DMS 273 (cell line): ENCODE measurements at regions not wholly inside any gene's neighbourhood (a gene's known extent, or its start where the extent isn't known, plus 50 kb on each side); places are given as distances from the start of the nearest gene placed in this dataset.
"Not testable (repeated sequence)": the region's sequence is repeated elsewhere in the genome, so short reads cannot be mapped to it uniquely, and the experiment has no call there.

Experiments
- DNase-seq: peaks from one replicate; lab custom pipeline; 2025; ENCODE audit not compliant: unreplicated experiment; lab: John Stamatoyannopoulos, UW

- DNase-seq, result no peak
Measured at GRCh38 chr12:127830065-127830460, 436.9 kb upstream of the TMEM132C start.

GRCh38 chr12:127830730-127831129 is 436.2 kb upstream of the TMEM132C start:
- no peak for DNase-seq

- DNase-seq, result no peak
Measured at GRCh38 chr12:127832172-127832571, 434.8 kb upstream of the TMEM132C start.

- not testable (repeated sequence) for DNase-seq
Measured at GRCh38 chr12:127836802-127837201, 430.2 kb upstream of the TMEM132C start.

- DNase-seq, result no peak
Measured at GRCh38 chr12:127857661-127858060, 409.3 kb upstream of the TMEM132C start.

GRCh38 chr12:127860536-127860935 is 406.4 kb upstream of the TMEM132C start:
- no peak for DNase-seq

GRCh38 chr12:127861406-127861805 is 405.6 kb upstream of the TMEM132C start:
- DNase-seq, result no peak

- DNase-seq, result no peak
Measured at GRCh38 chr12:127873306-127873705, 393.7 kb upstream of the TMEM132C start.

GRCh38 chr12:127881371-127882140 is 385.4 kb upstream of the TMEM132C start:
- DNase-seq, result no peak

GRCh38 chr12:127883013-127883412 is 384.0 kb upstream of the TMEM132C start:
- DNase-seq, result no peak

GRCh38 chr12:127885954-127886750 is 380.8 kb upstream of the TMEM132C start:
- no peak for DNase-seq

- no peak for DNase-seq
Measured at GRCh38 chr12:127886827-127887226, 380.1 kb upstream of the TMEM132C start.

- DNase-seq, result no peak
Measured at GRCh38 chr12:127888943-127889719, 377.8 kb upstream of the TMEM132C start.

- peak; percentile 21 for DNase-seq
Measured at GRCh38 chr12:127893895-127894609, 372.9 kb upstream of the TMEM132C start.

- DNase-seq, result no peak
Measured at GRCh38 chr12:127896661-127897060, 370.3 kb upstream of the TMEM132C start.

GRCh38 chr12:127898616-127899015 is 368.4 kb upstream of the TMEM132C start:
- no peak for DNase-seq

- DNase-seq, result no peak
Measured at GRCh38 chr12:127899971-127900370, 367.0 kb upstream of the TMEM132C start.

- no peak for DNase-seq
Measured at GRCh38 chr12:127900386-127900785, 366.6 kb upstream of the TMEM132C start.

GRCh38 chr12:127903146-127903545 is 363.8 kb upstream of the TMEM132C start:
- DNase-seq, result no peak

- DNase-seq, result no peak
Measured at GRCh38 chr12:127909041-127909440, 357.9 kb upstream of the TMEM132C start.

GRCh38 chr12:127911291-127911690 is 355.7 kb upstream of the TMEM132C start:
- no peak for DNase-seq
